Gastroesophageal sphincter (tissue), 3 donors: ENCODE measurements at regions not wholly inside any gene's neighbourhood (a gene's known extent, or its start where the extent isn't known, plus 50 kb on each side); places are given as distances from the start of the nearest gene placed in this dataset.

ENCODE experiments used
- EP300 ChIP-seq: sonication (generic); formaldehyde crosslinking; IDR thresholded peaks from one replicate; pipeline ENCODE4 v1.6.1; 2017; ENCODE audit warnings: antibody characterized with exemption, mild to moderate bottlenecking
- POLR2A ChIP-seq, 2 donors: fragments of 450-650 bp; IDR thresholded peaks; one replicate each; pipeline ENCODE4 v1.6.1; 2017; ENCODE audit warnings: antibody characterized with exemption in 2 of 2, mild to moderate bottlenecking in 2 of 2, moderate library complexity in 1 of 2
- POLR2AphosphoS5 ChIP-seq: sonication (generic); formaldehyde crosslinking; IDR thresholded peaks from one replicate; pipeline ENCODE4 v1.6.1; 2017; ENCODE audit warnings: antibody characterized with exemption
- TF ChIP-seq, protein P1 (sequence below), 4 experiments: fragments of 200-600 bp in 2 of 4; fragments of 450-650 bp in 2 of 4; sonication (generic) in 1 of 4; IDR thresholded peaks; one replicate each; pipeline ENCODE4 v1.5.1; 2017 to 2019; ENCODE audit warnings: antibody characterized with exemption in 4 of 4, mild to moderate bottlenecking in 2 of 4, moderate library complexity in 2 of 4

DNA sequence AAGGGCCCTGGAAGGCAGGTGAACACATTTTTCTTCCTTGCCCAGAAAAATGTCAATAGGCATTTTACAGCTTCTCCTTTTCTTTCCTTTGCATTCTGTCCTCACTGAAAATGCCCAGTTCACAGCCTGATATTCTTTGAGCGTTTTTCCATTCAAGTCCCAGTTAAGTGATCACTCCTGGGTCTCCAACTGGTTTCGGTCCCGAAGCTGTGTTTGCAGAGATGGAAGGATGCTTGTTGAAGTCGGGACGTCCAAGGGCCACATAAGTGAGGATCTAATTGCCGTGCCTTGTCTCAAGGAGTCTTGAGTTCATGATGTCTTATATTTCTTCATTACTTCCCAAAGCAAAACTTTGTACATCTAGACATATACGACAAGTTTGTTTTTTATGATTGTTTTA, 208.7 kb upstream of the PRKCQ start:
- TF ChIP-seq, protein P1, sequence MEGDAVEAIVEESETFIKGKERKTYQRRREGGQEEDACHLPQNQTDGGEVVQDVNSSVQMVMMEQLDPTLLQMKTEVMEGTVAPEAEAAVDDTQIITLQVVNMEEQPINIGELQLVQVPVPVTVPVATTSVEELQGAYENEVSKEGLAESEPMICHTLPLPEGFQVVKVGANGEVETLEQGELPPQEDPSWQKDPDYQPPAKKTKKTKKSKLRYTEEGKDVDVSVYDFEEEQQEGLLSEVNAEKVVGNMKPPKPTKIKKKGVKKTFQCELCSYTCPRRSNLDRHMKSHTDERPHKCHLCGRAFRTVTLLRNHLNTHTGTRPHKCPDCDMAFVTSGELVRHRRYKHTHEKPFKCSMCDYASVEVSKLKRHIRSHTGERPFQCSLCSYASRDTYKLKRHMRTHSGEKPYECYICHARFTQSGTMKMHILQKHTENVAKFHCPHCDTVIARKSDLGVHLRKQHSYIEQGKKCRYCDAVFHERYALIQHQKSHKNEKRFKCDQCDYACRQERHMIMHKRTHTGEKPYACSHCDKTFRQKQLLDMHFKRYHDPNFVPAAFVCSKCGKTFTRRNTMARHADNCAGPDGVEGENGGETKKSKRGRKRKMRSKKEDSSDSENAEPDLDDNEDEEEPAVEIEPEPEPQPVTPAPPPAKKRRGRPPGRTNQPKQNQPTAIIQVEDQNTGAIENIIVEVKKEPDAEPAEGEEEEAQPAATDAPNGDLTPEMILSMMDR (IDR thresholded peaks at IDR 0.05), result no peak
- TF ChIP-seq POLR2A (IDR thresholded peaks at IDR 0.05) (no peak), EP300 (no peak), POLR2AphosphoS5 (no peak)
